GM12872 (cell line): ENCODE measurements at regions not wholly inside any gene's neighbourhood (a gene's known extent, or its start where the extent isn't known, plus 50 kb on each side); places are given as distances from the start of the nearest gene placed in this dataset.

Source experiments
- CTCF ChIP-seq: IDR thresholded peaks from 3 replicates; pipeline ENCODE4 v1.5.1; 2011; ENCODE audit warnings: low read depth, mild to moderate bottlenecking, low read length, moderate library complexity; ENCODE audit not compliant: insufficient read depth

GRCh38 chr11:22516111-22516510 lies 109.5 kb downstream of the FANCF start:
- no peak for TF ChIP-seq CTCF

- no peak for TF ChIP-seq CTCF
Observed at GRCh38 chr11:22512457-22512856, 113.2 kb downstream of the FANCF start.

- no peak for TF ChIP-seq CTCF
Observed at GRCh38 chr11:22510741-22511140, 114.9 kb downstream of the FANCF start.

GRCh38 chr11:22510010-22510409 lies 115.6 kb downstream of the FANCF start:
- no peak for TF ChIP-seq CTCF

GRCh38 chr11:22508665-22509064 lies 117.0 kb downstream of the FANCF start:
- TF ChIP-seq CTCF, result no peak

GRCh38 chr11:22497474-22497873 lies 128.1 kb downstream of the FANCF start:
- no peak for TF ChIP-seq CTCF

GRCh38 chr11:22491555-22492225 lies 133.9 kb downstream of the FANCF start:
- no peak for TF ChIP-seq CTCF
